Mononuclear cell (primary cell): ENCODE measurements at regions not wholly inside any gene's neighbourhood (a gene's known extent, or its start where the extent isn't known, plus 50 kb on each side); places are given as distances from the start of the nearest gene placed in this dataset.
"Not testable (repeated sequence)": the region's sequence is repeated elsewhere in the genome, so short reads cannot be mapped to it uniquely, and the experiment has no call there.

Source experiments
- H3K27me3 ChIP-seq: 2 replicates; pipeline ENCODE4 v1.6.0; 2011; ENCODE audit warnings: low read length, control low read depth; ENCODE audit not compliant: insufficient read depth
- H3K4me1 ChIP-seq: 2 replicates; pipeline ENCODE4 v1.5.1; 2011; ENCODE audit warnings: mild to moderate bottlenecking, low read length, control low read depth; ENCODE audit not compliant: insufficient read depth
- H3K4me3 ChIP-seq: 2 replicates; pipeline ENCODE4 v1.5.1; 2011; ENCODE audit warnings: mild to moderate bottlenecking, low read length, moderate library complexity
- H3K9me3 ChIP-seq: 2 replicates; pipeline ENCODE4 v1.5.1; 2011; ENCODE audit warnings: low read depth, mild to moderate bottlenecking, control low read depth, low read length

GRCh38 chr16:29196746-29197145 lies 209.8 kb downstream of the NPIPB11 start:
- H3K4me1 ChIP-seq, H3K27me3 ChIP-seq, H3K9me3 ChIP-seq, H3K4me3 ChIP-seq: not testable (repeated sequence)

GRCh38 chr16:29195116-29195872 lies 210.4 kb downstream of the LAT start:
- H3K4me3 ChIP-seq, H3K4me1 ChIP-seq, H3K27me3 ChIP-seq, H3K9me3 ChIP-seq: not testable (repeated sequence)

- H3K4me3 ChIP-seq, H3K27me3 ChIP-seq, H3K4me1 ChIP-seq, H3K9me3 ChIP-seq: not testable (repeated sequence)
Observed at GRCh38 chr16:29194185-29194844, 209.5 kb downstream of the LAT start.

GRCh38 chr16:29193634-29194033 lies 208.8 kb downstream of the LAT start:
- not testable (repeated sequence) for H3K9me3 ChIP-seq, H3K27me3 ChIP-seq, H3K4me1 ChIP-seq, H3K4me3 ChIP-seq

- not testable (repeated sequence) for H3K4me3 ChIP-seq, H3K4me1 ChIP-seq, H3K27me3 ChIP-seq, H3K9me3 ChIP-seq
Observed at GRCh38 chr16:29193248-29193574, 208.4 kb downstream of the LAT start.

GRCh38 chr16:29192329-29193247 lies 207.7 kb downstream of the LAT start:
- Histone ChIP-seq H3K9me3 (no peaks in the 10 kb centered on the region), H3K4me3 (no peak overlapping the region), H3K4me1 (no peaks in the 10 kb centered on the region), H3K27me3 (no peaks in the 10 kb centered on the region)

- H3K27me3 ChIP-seq, H3K4me1 ChIP-seq, H3K9me3 ChIP-seq, H3K4me3 ChIP-seq: not testable (repeated sequence)
Observed at GRCh38 chr16:29191636-29192180, 206.9 kb downstream of the LAT start.

GRCh38 chr16:29190553-29191431 lies 205.9 kb downstream of the LAT start:
- H3K4me1 ChIP-seq, H3K27me3 ChIP-seq, H3K9me3 ChIP-seq, H3K4me3 ChIP-seq: not testable (repeated sequence)

GRCh38 chr16:29188806-29189205 lies 204.0 kb downstream of the LAT start:
- not testable (repeated sequence) for H3K27me3 ChIP-seq, H3K4me1 ChIP-seq, H3K9me3 ChIP-seq, H3K4me3 ChIP-seq

- not testable (repeated sequence) for H3K4me3 ChIP-seq, H3K4me1 ChIP-seq, H3K27me3 ChIP-seq, H3K9me3 ChIP-seq
Observed at GRCh38 chr16:29186306-29187220, 201.7 kb downstream of the LAT start.

GRCh38 chr16:29185872-29186271 lies 201.0 kb downstream of the LAT start:
- not testable (repeated sequence) for H3K27me3 ChIP-seq, H3K4me1 ChIP-seq, H3K4me3 ChIP-seq, H3K9me3 ChIP-seq

- not testable (repeated sequence) for H3K27me3 ChIP-seq, H3K4me3 ChIP-seq, H3K4me1 ChIP-seq, H3K9me3 ChIP-seq
Observed at GRCh38 chr16:29184738-29185438, 200.0 kb downstream of the LAT start.
